ENCODE measurements at regions not wholly inside any gene's neighbourhood (a gene's known extent, or its start where the extent isn't known, plus 50 kb on each side); places are given as distances from the start of the nearest gene placed in this dataset.

- intact Hi-C loops (cut with micrococcal nuclease; ENCODE audit: unreplicated experiment) = no loop called here
- Mint-ChIP-seq H3K4me1 (ENCODE audit: low read depth, unreplicated experiment) (peaks cover 7% of the 10 kb centered on the region), H3K27ac (ENCODE audit: unreplicated experiment) (no peak overlapping the region), H3K9me3 (ENCODE audit: low read depth, unreplicated experiment) (no peaks in the 10 kb centered on the region), H3K27me3 (ENCODE audit: unreplicated experiment) (no peaks in the 10 kb centered on the region), H3K36me3 (ENCODE audit: insufficient read depth, unreplicated experiment) (no peaks in the 10 kb centered on the region), H3K4me3 (ENCODE audit: low read depth, unreplicated experiment) (no peak overlapping the region)
- DNase-seq = no peak
- BruUV-seq (replicated peaks) = no TSS peak
- no peak for TF ChIP-seq CTCF (IDR thresholded peaks at IDR 0.05; ENCODE audit: unreplicated experiment)
- CTCF ChIA-PET = no interaction called here
Measured at GRCh38 chr11:130608287-130608686, 159.8 kb downstream of the ADAMTS15 start.

GRCh38 chr11:130609121-130610035, 160.9 kb downstream of the ADAMTS15 start:
- H3K4me3 Mint-ChIP-seq (ENCODE audit: low read depth, unreplicated experiment) = no peak overlapping the region
- H3K36me3 Mint-ChIP-seq (ENCODE audit: insufficient read depth, unreplicated experiment) = no peaks in the 10 kb centered on the region
- no TSS peak for BruUV-seq (replicated peaks)
- CTCF ChIA-PET = no interaction called here
- TF ChIP-seq CTCF (IDR thresholded peaks at IDR 0.05; ENCODE audit: unreplicated experiment) = no peak
- no peaks in the 10 kb centered on the region for H3K27me3 Mint-ChIP-seq (ENCODE audit: unreplicated experiment)
- intact Hi-C loops (cut with micrococcal nuclease; ENCODE audit: unreplicated experiment) = no loop called here
- H3K27ac Mint-ChIP-seq (ENCODE audit: unreplicated experiment) = no peak overlapping the region
- H3K9me3 Mint-ChIP-seq (ENCODE audit: low read depth, unreplicated experiment) = no peaks in the 10 kb centered on the region
- no peak for DNase-seq
- H3K4me1 Mint-ChIP-seq (ENCODE audit: low read depth, unreplicated experiment) = peaks cover 7% of the 10 kb centered on the region

- H3K27ac Mint-ChIP-seq (ENCODE audit: unreplicated experiment) = no peak overlapping the region
- H3K36me3 Mint-ChIP-seq (ENCODE audit: insufficient read depth, unreplicated experiment) = no peaks in the 10 kb centered on the region
- no peak for DNase-seq
- H3K4me3 Mint-ChIP-seq (ENCODE audit: low read depth, unreplicated experiment) = no peak overlapping the region
- no peaks in the 10 kb centered on the region for H3K27me3 Mint-ChIP-seq (ENCODE audit: unreplicated experiment)
- CTCF ChIA-PET = interaction anchor here (1.1 kb wide), 1 partner anchor 9 kb away, joined by 3 read pairs; no protein-coding TSS in a partner anchor
- no peaks in the 10 kb centered on the region for H3K9me3 Mint-ChIP-seq (ENCODE audit: low read depth, unreplicated experiment)
- no peak for TF ChIP-seq CTCF (IDR thresholded peaks at IDR 0.05; ENCODE audit: unreplicated experiment)
- no TSS peak for BruUV-seq (replicated peaks)
- H3K4me1 Mint-ChIP-seq (ENCODE audit: low read depth, unreplicated experiment) = peaks cover 7% of the 10 kb centered on the region
- intact Hi-C loops (cut with micrococcal nuclease; ENCODE audit: unreplicated experiment) = no loop called here
Measured at GRCh38 chr11:130611791-130612251, 163.4 kb downstream of the ADAMTS15 start.

GRCh38 chr11:130612291-130612851, 163.9 kb downstream of the ADAMTS15 start:
- no peak overlapping the region for H3K27ac Mint-ChIP-seq (ENCODE audit: unreplicated experiment)
- no peak for DNase-seq
- no peak overlapping the region for H3K4me3 Mint-ChIP-seq (ENCODE audit: low read depth, unreplicated experiment)
- no TSS peak for BruUV-seq (replicated peaks)
- no peaks in the 10 kb centered on the region for H3K9me3 Mint-ChIP-seq (ENCODE audit: low read depth, unreplicated experiment)
- CTCF ChIA-PET = interaction anchor here (1.1 kb wide), 1 partner anchor 9 kb away, joined by 3 read pairs; no protein-coding TSS in a partner anchor
- H3K27me3 Mint-ChIP-seq (ENCODE audit: unreplicated experiment) = no peaks in the 10 kb centered on the region
- intact Hi-C loops (cut with micrococcal nuclease; ENCODE audit: unreplicated experiment) = no loop called here
- peaks cover 7% of the 10 kb centered on the region for H3K4me1 Mint-ChIP-seq (ENCODE audit: low read depth, unreplicated experiment)
- H3K36me3 Mint-ChIP-seq (ENCODE audit: insufficient read depth, unreplicated experiment) = no peaks in the 10 kb centered on the region
- TF ChIP-seq CTCF (IDR thresholded peaks at IDR 0.05; ENCODE audit: unreplicated experiment) = no peak

Data from Calu3 (cell line).